Endothelial cell (in vitro differentiated cells): ENCODE measurements at regions not wholly inside any gene's neighbourhood (a gene's known extent, or its start where the extent isn't known, plus 50 kb on each side); places are given as distances from the start of the nearest gene placed in this dataset.
"Not testable (repeated sequence)": the region's sequence is repeated elsewhere in the genome, so short reads cannot be mapped to it uniquely, and the experiment has no call there.

Source experiments
- DNase-seq: peaks from one replicate; pipeline ENCODE4 v3.0.0; 2021; ENCODE audit warnings: low spot score
- H3K27ac Mint-ChIP-seq: one replicate; pipeline ENCODE4 v1.8.0; 2021; ENCODE audit warnings: mixed read lengths, inconsistent platforms; ENCODE audit not compliant: unreplicated experiment
- H3K27me3 Mint-ChIP-seq: one replicate; pipeline ENCODE4 v1.8.0; 2021; ENCODE audit warnings: mild to moderate bottlenecking, moderate library complexity, mixed read lengths, inconsistent platforms; ENCODE audit not compliant: unreplicated experiment
- H3K36me3 Mint-ChIP-seq: one replicate; pipeline ENCODE4 v1.8.0; 2021; ENCODE audit warnings: mild to moderate bottlenecking, low read depth, mixed read lengths, inconsistent platforms; ENCODE audit not compliant: unreplicated experiment
- H3K4me1 Mint-ChIP-seq: one replicate; pipeline ENCODE4 v1.8.0; 2021; ENCODE audit warnings: mild to moderate bottlenecking, mixed read lengths, inconsistent platforms; ENCODE audit not compliant: unreplicated experiment
- H3K4me3 Mint-ChIP-seq: one replicate; pipeline ENCODE4 v1.8.0; 2021; ENCODE audit warnings: mild to moderate bottlenecking, mixed read lengths, inconsistent platforms; ENCODE audit not compliant: unreplicated experiment
- H3K9me3 Mint-ChIP-seq: one replicate; pipeline ENCODE4 v1.8.0; 2021; ENCODE audit warnings: mixed read lengths, inconsistent platforms; ENCODE audit not compliant: unreplicated experiment
- CTCF ChIP-seq: fragments of 200-600 bp; sonication (generic); IDR thresholded peaks from one replicate; pipeline ENCODE4 v1.5.0; 2021; ENCODE audit warnings: antibody characterized with exemption; ENCODE audit not compliant: unreplicated experiment

- no peak for DNase-seq
- Mint-ChIP-seq H3K27ac (no peak overlapping the region), H3K27me3 (peaks cover 3% of the 10 kb centered on the region), H3K9me3 (no peaks in the 10 kb centered on the region), H3K4me3 (no peak overlapping the region), H3K4me1 (no peaks in the 10 kb centered on the region), H3K36me3 (no peaks in the 10 kb centered on the region)
- no peak for TF ChIP-seq CTCF
Observed at GRCh38 chr2:117336496-117336895, 478.0 kb upstream of the DDX18 start.

- H3K4me3 Mint-ChIP-seq, H3K27me3 Mint-ChIP-seq, H3K36me3 Mint-ChIP-seq, H3K9me3 Mint-ChIP-seq, DNase-seq, H3K27ac Mint-ChIP-seq, H3K4me1 Mint-ChIP-seq: not testable (repeated sequence)
Observed at GRCh38 chr2:117337981-117338380, 476.5 kb upstream of the DDX18 start.

GRCh38 chr2:117339980-117340379 is 474.5 kb upstream of the DDX18 start:
- Mint-ChIP-seq H3K4me1 (no peaks in the 10 kb centered on the region), H3K4me3 (no peak overlapping the region), H3K9me3 (no peaks in the 10 kb centered on the region), H3K27me3 (peaks cover 2% of the 10 kb centered on the region), H3K36me3 (no peaks in the 10 kb centered on the region), H3K27ac (no peak overlapping the region)
- no peak for TF ChIP-seq CTCF
- DNase-seq: no peak

GRCh38 chr2:117341690-117342089 is 472.8 kb upstream of the DDX18 start:
- H3K36me3 Mint-ChIP-seq: no peaks in the 10 kb centered on the region
- no peaks in the 10 kb centered on the region for H3K4me1 Mint-ChIP-seq

GRCh38 chr2:117342415-117342814 is 472.1 kb upstream of the DDX18 start:
- TF ChIP-seq CTCF: no peak
- H3K9me3 Mint-ChIP-seq: no peaks in the 10 kb centered on the region
- peaks cover 2% of the 10 kb centered on the region for H3K27me3 Mint-ChIP-seq
- H3K4me3 Mint-ChIP-seq: no peak overlapping the region
- H3K27ac Mint-ChIP-seq: no peak overlapping the region
- DNase-seq: no peak
- H3K4me1 Mint-ChIP-seq: no peaks in the 10 kb centered on the region
- no peaks in the 10 kb centered on the region for H3K36me3 Mint-ChIP-seq

More at GRCh38 chr2:117341690-117342089, 472.8 kb upstream of the DDX18 start:
- H3K9me3 Mint-ChIP-seq: no peaks in the 10 kb centered on the region
- H3K4me3 Mint-ChIP-seq: no peak overlapping the region
- DNase-seq: no peak
- H3K27me3 Mint-ChIP-seq: peaks cover 2% of the 10 kb centered on the region
- H3K27ac Mint-ChIP-seq: no peak overlapping the region
- no peak for TF ChIP-seq CTCF

- no peak overlapping the region for H3K4me3 Mint-ChIP-seq
- no peaks in the 10 kb centered on the region for H3K9me3 Mint-ChIP-seq
- H3K36me3 Mint-ChIP-seq: no peaks in the 10 kb centered on the region
- no peak for TF ChIP-seq CTCF
- DNase-seq: no peak
- no peak overlapping the region for H3K27ac Mint-ChIP-seq
- no peaks in the 10 kb centered on the region for H3K27me3 Mint-ChIP-seq
- no peaks in the 10 kb centered on the region for H3K4me1 Mint-ChIP-seq
Observed at GRCh38 chr2:117349687-117350086, 464.8 kb upstream of the DDX18 start.
